Duodenal mucosa (tissue), 2 donors: ENCODE measurements at regions not wholly inside any gene's neighbourhood (a gene's known extent, or its start where the extent isn't known, plus 50 kb on each side); places are given as distances from the start of the nearest gene placed in this dataset.
"Not testable (repeated sequence)": the region's sequence is repeated elsewhere in the genome, so short reads cannot be mapped to it uniquely, and the experiment has no call there.

Experiments used
- H3K27ac ChIP-seq: one replicate; pipeline ENCODE4 v1.7.0; 2013; ENCODE audit warnings: low read depth, low read length
- H3K27me3 ChIP-seq, 2 donors: one replicate each; pipeline ENCODE4 v1.7.0; 2013; ENCODE audit warnings: low read length in 2 of 2, control low read depth in 1 of 2; ENCODE audit not compliant: insufficient read depth in 2 of 2, control insufficient read depth in 1 of 2
- H3K36me3 ChIP-seq, 2 donors: one replicate each; pipeline ENCODE4 v1.7.0; 2013; ENCODE audit warnings: low read length in 2 of 2, control low read depth in 1 of 2; ENCODE audit not compliant: insufficient read depth in 2 of 2, control insufficient read depth in 1 of 2
- H3K4me1 ChIP-seq, 2 donors: one replicate each; pipeline ENCODE4 v1.7.0; 2013; ENCODE audit warnings: low read length in 2 of 2, control low read depth in 1 of 2; ENCODE audit not compliant: insufficient read depth in 2 of 2, control insufficient read depth in 1 of 2
- H3K4me3 ChIP-seq, 2 donors: one replicate each; pipeline ENCODE4 v1.7.0; 2013; ENCODE audit warnings: low read length in 2 of 2, low read depth in 1 of 2
- H3K9ac ChIP-seq, 2 donors: one replicate each; pipeline ENCODE4 v1.7.0; 2013; ENCODE audit warnings: low read length in 2 of 2, low read depth in 1 of 2
- H3K9me3 ChIP-seq, 2 donors: one replicate each; pipeline ENCODE4 v1.7.0; 2013; ENCODE audit warnings: low read length in 2 of 2, control low read depth in 1 of 2; ENCODE audit not compliant: control insufficient read depth in 1 of 2

DNA sequence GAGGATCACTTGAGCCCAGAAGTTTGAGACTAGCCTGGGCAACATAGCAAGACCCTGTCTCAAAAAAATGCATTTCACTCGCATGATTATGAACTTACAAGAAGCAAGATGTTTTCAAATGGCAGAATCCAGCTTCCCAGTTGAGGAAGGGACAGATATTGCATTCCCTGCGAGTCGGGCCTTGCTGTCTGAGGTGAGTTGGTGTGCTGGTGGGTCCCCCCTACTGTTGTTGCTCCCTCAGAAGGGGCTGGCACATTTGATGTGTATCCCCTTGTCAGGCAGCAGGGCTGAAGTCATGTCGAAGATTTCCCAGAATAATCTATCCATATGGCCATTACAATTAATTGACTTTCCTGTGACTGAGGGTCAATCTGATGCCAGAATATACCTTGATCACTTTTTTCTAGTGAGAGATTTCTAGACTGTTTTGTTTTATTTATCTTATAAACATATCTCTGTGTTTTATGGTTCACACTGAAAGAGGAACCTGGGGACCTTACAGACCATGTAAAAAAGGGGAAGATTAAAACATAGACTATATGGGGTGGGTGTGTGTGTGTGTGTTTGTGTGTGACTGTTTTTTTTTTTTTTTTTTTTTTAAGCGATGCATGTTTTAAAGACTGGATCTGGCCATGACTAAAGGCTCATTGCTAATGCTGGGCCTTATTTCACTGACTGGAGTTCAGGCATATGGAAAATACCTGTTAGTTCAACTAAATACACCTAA is 112.1 kb upstream of the MRPS22 start:
- Histone ChIP-seq H3K27me3 (no peaks in the 10 kb centered on the region), H3K36me3 (no peaks in the 10 kb centered on the region), H3K27ac (no peak overlapping the region), H3K4me1 (no peaks in the 10 kb centered on the region), H3K4me3 (no peak overlapping the region), H3K9ac (no peak overlapping the region), H3K9me3 (no peaks in the 10 kb centered on the region)

DNA sequence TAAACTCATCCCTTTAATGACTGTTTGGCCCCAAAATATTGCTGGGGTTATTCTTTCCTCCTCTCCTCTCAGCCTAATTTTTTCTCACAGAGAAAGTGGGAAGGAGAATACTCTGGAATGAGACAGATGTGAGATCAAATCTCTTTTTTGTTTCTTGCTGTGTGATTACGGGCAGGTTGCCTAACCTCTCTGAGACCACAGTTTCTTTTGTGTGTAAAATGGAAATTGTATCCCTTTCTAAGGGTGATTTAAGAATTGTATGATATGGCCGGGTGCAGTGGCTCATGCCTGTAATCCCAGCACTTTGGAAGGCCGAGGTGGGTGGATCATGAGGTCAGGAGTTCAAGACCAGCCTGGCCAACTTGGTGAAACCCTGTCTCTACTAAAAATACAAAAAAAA is 111.5 kb upstream of the MRPS22 start:
- not testable (repeated sequence) for H3K27ac ChIP-seq, H3K4me1 ChIP-seq, H3K9ac ChIP-seq, H3K9me3 ChIP-seq, H3K4me3 ChIP-seq, H3K36me3 ChIP-seq, H3K27me3 ChIP-seq

DNA sequence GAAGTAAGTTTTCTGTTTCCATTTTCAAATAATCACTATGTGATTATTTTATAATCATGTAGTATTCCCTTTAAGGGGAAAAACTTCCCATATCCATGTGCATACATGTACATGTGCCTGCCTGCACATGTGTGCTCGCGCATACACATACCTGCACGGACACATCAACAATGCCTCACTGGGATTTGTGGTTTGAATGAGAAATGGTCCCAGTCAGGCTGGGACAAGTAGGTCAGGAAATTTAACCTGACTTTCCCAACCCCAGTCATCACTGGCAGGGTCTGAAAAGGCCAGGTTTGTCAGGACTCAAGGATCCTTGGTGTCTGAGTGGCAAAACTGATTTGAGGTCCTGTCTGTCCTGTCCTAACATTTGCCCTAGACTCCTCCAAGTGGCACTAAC is 109.3 kb upstream of the MRPS22 start:
- Histone ChIP-seq H3K4me1 (no peaks in the 10 kb centered on the region), H3K27me3 (no peaks in the 10 kb centered on the region), H3K9me3 (no peaks in the 10 kb centered on the region), H3K9ac (no peak overlapping the region), H3K36me3 (no peaks in the 10 kb centered on the region), H3K4me3 (no peak overlapping the region), H3K27ac (no peak overlapping the region)

DNA sequence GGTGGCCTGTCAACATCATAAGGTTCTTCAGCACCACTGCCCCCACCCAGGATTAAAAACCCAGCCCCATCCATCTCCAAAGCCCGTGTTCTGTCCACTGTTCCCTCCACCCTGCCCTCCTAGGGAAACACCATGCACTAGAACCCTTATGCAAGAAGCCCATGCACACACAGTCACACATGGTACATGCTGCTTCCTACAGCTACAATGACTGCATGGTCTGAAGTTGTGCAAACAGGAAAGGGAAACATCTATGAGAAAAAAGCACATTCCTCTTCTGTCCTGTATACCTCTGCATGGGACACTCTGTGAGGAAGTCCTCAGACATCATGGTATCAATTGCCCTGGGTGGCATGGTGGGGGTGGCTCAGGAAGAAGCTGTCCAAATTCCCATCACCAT is 108.6 kb upstream of the MRPS22 start:
- H3K27me3 ChIP-seq = no peaks in the 10 kb centered on the region
- no peaks in the 10 kb centered on the region for H3K36me3 ChIP-seq
- H3K27ac ChIP-seq = no peak overlapping the region
- no peak overlapping the region for H3K9ac ChIP-seq
- no peak overlapping the region for H3K4me3 ChIP-seq
- no peaks in the 10 kb centered on the region for H3K9me3 ChIP-seq
- H3K4me1 ChIP-seq = no peaks in the 10 kb centered on the region

DNA sequence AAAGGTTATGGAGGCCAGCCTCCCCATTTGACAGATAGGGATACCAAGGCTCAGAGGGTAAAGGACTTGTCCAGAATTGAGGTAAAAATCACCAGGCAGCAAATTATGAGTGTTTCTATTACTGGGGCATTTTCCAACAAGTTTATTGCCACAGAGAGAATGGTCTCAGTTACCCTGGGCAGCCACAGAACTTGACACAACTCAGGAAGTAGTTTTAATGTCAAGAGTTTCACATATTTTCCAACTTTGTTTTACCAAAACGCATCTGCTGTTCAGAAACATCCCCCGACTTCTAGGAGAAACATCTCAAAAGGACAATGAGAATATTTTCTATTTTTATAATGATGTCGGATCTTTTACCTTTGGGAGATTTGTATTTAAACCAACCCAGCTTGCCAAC is 107.5 kb upstream of the MRPS22 start:
- Histone ChIP-seq H3K27me3 (no peaks in the 10 kb centered on the region), H3K36me3 (no peaks in the 10 kb centered on the region), H3K9ac (no peak overlapping the region), H3K9me3 (no peaks in the 10 kb centered on the region), H3K4me1 (no peaks in the 10 kb centered on the region), H3K27ac (no peak overlapping the region), H3K4me3 (no peak overlapping the region)

DNA sequence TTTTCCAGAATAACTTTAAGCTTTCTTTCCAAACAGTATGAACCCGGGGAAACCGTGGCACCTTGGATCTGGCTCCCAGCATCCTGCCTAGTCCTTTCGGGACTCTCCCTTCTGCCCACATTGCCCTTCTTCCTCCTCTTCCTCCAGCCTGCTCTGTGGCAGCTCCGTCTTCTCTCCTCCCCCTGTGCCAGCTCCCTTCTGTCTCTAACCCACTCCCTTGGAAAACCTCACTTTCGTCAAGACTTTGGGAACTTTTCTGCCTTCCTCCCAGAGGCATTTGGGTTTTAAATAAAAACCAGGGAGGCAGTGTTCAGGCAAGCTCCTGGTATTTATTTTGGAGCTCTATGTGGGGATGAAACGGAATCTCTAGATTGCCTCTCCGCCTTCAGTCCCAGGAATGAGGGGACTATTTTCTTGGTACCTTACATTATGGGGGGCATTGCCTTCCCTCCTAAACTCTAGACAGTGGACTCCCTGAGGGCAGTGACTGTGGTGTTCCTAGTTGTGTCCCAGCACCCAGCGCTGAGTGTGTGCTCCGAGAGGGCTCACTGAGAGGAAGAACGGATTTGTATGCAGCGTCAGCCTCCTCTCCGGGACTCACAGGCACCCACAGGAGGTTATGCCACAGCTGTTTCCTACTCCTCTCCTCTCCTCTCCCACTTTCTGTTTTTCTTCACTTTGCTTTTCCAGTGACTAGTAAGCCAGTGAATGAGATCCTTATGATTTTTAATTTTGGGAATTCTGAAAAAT is 105.4 kb upstream of the MRPS22 start:
- Histone ChIP-seq H3K9ac (no peak overlapping the region), H3K27ac (no peak overlapping the region), H3K27me3 (no peaks in the 10 kb centered on the region), H3K4me3 (no peak overlapping the region), H3K36me3 (no peaks in the 10 kb centered on the region), H3K4me1 (no peaks in the 10 kb centered on the region), H3K9me3 (no peaks in the 10 kb centered on the region)

DNA sequence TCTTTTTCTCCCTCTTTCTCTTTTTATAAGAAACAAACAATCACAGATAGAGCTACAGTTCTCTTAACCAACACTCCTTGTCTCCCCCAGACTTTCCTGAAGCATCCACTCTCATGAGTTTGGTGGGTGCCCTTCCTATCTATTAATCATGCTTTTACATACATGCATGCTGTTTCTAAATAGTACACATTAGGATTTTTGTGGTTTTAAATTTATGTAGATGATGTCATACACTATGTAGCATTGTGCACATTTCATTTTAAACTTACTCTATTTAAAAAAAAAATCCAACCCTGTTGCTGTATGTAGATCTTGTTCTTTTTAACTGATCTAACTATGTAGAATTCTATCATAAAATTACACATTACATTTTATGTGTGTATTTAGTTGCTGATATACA is 104.3 kb upstream of the MRPS22 start:
- Histone ChIP-seq H3K9ac (no peak overlapping the region), H3K4me1 (no peaks in the 10 kb centered on the region), H3K4me3 (no peak overlapping the region), H3K27ac (no peak overlapping the region), H3K36me3 (no peaks in the 10 kb centered on the region), H3K9me3 (no peaks in the 10 kb centered on the region), H3K27me3 (no peaks in the 10 kb centered on the region)

DNA sequence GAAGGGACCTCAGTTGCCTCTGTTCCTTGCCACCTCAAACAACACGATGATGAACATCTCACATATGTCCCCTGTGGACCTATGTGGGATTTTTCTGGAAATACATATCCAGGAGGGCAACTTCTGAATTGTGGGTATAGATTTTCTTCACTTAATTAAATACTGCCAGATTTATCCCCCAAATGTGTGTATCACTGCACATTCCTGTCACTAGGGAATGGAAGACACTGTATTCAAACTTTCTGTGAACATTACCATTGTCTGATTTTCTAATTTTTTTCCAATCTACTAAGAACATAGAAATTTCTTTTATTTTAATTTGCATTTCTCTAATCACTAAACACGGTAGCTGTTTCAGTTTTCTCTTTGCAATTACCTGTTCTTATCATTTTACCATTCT is 102.0 kb upstream of the MRPS22 start:
- H3K4me3 ChIP-seq = no peak overlapping the region
- no peaks in the 10 kb centered on the region for H3K9me3 ChIP-seq

DNA sequence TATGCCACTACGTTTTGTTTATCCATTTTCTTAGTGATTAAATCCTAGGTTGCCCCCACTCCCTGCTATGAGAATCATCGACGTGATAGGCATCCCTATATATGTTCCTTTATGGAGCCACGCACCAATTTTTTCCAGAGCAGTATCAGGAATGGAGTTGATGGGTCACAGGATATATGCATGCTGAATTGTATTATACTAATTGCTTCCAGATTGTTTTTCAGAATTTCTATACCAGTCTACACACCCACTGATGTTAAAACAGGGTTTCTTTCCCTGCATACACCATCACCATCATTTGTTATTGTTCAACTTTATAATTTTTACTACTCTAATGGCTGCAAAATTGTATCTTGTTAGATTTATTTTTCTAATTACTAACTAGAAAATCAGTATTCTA is 100.1 kb upstream of the MRPS22 start:
- Histone ChIP-seq H3K27me3 (no peaks in the 10 kb centered on the region), H3K9me3 (no peaks in the 10 kb centered on the region), H3K4me3 (no peak overlapping the region), H3K27ac (no peak overlapping the region), H3K36me3 (no peaks in the 10 kb centered on the region), H3K9ac (no peak overlapping the region), H3K4me1 (no peaks in the 10 kb centered on the region)

More for the DNA sequence above, 102.0 kb upstream of the MRPS22 start:
- Histone ChIP-seq H3K27ac (no peak overlapping the region), H3K9ac (no peak overlapping the region), H3K36me3 (no peaks in the 10 kb centered on the region), H3K27me3 (no peaks in the 10 kb centered on the region), H3K4me1 (no peaks in the 10 kb centered on the region)

DNA sequence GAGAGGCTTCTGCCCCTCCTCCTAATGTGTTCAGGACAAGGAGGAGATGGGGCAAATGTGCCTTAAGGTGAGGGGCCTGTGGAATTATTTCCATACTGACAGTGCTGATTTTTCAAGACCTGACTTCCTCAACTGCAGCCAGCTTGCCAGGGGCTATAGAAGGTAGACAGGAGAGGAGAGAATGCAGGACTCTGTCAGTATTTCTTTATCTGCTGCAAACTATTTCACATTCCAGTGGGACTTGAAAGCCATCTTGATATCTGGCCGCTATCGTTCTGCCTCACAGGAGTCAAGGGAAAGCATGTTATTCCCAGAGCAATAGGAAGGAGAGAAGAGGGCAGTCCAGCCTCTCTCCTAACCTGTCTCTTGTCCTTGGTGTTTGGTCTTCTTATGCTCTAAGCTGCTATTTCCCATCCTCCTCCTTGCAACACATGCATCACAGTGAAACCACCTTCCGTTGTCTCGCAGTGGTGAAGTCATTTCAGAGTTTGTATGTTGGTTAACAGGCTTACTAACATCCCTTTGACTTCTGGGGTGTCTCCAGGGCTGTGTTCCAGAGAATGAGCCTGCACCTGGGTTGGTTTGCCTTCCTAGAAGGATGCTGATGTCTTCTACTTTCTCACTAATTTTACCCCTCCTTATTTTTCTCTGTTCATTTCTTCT is 95.1 kb upstream of the MRPS22 start:
- no peak overlapping the region for H3K4me3 ChIP-seq
- no peaks in the 10 kb centered on the region for H3K27me3 ChIP-seq
- H3K9me3 ChIP-seq = no peaks in the 10 kb centered on the region
- H3K4me1 ChIP-seq = peaks cover 5% of the 10 kb centered on the region in 2 donors
- no peak overlapping the region for H3K27ac ChIP-seq
- H3K36me3 ChIP-seq = no peaks in the 10 kb centered on the region
- H3K9ac ChIP-seq = no peak overlapping the region
